GM12874 (cell line): ENCODE measurements at regions not wholly inside any gene's neighbourhood (a gene's known extent, or its start where the extent isn't known, plus 50 kb on each side); places are given as distances from the start of the nearest gene placed in this dataset.

Source experiments
- TF ChIP-seq, protein P1 (sequence below): IDR thresholded peaks from 2 replicates; pipeline ENCODE4 v1.5.1; 2011; ENCODE audit warnings: low read depth, mild to moderate bottlenecking, control low read depth, low read length, moderate library complexity; ENCODE audit not compliant: insufficient read depth

DNA sequence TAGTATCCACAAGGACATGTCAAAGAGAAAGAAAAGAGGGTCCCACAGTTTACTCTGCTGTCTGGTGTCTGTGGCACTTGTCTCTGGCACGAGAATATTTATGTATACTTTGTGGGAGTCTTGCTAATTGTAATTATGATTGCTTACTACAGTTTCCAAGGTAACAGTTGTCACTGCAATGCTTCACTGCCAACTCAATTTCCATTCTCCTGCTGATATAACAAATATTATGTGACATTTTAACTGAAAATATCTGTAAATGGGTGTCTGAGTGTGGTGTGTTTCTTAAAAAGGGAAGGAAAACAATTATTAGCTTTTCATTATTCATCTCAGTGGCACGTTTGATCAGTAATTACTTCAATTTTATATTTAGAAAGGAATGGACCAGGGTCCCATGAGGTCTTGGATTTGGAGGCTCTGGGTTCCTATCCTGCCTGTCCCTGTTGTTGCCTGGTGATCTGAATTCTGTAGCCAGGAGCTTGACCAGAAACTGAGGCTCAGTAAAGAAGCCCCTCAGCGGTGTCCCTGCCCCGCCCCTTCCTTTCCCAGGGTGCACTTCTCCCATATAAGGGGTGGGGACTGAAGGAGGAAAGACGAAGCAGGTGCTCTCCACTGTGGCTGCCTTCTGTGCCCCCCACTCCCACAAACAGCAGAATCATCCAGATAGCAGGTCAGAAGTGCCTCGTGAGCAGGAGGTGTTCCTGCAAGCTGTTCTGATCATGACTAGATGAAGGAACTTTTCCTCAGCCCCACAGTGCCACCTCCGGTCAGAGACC is 137.3 kb upstream of the KIF2A start:
- TF ChIP-seq, protein P1, sequence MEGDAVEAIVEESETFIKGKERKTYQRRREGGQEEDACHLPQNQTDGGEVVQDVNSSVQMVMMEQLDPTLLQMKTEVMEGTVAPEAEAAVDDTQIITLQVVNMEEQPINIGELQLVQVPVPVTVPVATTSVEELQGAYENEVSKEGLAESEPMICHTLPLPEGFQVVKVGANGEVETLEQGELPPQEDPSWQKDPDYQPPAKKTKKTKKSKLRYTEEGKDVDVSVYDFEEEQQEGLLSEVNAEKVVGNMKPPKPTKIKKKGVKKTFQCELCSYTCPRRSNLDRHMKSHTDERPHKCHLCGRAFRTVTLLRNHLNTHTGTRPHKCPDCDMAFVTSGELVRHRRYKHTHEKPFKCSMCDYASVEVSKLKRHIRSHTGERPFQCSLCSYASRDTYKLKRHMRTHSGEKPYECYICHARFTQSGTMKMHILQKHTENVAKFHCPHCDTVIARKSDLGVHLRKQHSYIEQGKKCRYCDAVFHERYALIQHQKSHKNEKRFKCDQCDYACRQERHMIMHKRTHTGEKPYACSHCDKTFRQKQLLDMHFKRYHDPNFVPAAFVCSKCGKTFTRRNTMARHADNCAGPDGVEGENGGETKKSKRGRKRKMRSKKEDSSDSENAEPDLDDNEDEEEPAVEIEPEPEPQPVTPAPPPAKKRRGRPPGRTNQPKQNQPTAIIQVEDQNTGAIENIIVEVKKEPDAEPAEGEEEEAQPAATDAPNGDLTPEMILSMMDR = no peak

DNA sequence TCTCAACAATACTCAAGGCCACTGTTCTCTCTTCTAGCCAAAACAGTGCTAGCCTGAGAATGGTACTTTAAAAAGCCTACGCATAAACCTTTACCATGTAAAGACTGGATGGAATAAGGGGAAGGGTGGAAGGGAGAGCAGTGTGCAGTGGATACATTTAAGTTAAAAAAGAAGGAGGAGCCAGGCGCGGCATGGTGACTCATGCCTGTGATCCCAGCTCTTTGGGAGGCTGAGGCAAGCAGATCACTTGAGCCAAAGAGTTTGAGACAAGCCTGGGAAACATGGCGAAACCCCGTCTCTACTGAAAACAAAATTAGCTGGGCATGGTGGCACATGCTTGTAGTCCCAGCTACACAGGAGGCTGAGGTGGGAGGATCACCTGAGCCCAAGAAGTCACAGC is 127.7 kb upstream of the KIF2A start:
- TF ChIP-seq, protein P1 = no peak

DNA sequence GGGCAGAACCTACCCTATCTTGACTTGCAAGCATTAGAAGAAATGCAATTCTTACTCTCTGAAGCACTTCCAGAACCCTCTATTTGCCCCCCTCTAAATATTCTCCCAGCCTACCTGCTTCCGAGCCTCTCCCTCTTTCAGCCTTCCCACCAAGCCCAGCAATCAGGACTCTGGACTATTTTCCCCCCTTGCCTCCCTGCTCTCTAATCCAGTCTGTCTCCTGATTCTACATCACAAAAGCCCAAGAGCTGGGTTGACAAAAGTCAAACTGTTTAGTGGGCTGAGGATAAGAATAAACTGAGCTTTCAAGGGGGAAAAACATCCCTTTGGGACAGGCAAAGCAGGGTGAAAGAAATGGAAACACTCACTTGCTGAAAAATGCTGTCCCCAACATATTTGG is 123.2 kb upstream of the KIF2A start:
- TF ChIP-seq, protein P1 = no peak

DNA sequence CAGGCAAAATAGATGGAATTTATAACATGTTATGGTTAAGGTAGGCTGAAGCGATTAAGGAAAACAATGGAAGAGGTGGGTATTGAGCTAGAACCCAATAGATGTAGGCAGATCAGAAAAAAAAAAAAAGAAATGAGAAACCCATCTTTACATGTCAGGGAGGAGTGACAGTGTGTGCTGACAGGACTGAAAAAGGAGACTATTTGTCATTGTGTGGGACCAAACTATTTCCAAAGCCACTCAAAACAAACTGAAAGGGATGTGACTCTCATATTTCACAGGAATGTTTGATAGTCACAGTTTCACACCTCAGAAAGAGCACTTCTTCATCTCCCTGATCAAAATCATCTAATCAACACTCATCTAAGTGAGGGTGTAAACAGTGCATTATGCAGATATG is 122.3 kb upstream of the KIF2A start:
- TF ChIP-seq, protein P1 = no peak

DNA sequence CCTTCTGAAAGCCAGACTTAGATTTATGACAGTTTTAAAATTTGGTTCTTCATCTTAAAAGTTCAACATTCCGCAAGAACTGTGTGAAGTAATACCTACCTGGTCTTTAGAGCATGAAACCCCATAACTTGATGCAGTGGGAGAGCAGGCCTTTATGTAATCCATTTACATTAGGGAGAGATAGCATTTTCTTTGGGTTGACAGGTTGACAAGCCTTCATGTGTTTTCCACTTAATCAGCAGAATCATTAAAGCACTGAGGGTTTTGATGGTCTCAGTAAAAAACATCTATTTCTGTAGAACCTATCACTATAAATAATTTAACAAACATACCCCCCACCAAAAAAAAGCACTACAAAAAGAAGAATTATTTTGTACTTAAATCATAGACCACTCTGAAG is 121.6 kb upstream of the KIF2A start:
- TF ChIP-seq, protein P1 = no peak

DNA sequence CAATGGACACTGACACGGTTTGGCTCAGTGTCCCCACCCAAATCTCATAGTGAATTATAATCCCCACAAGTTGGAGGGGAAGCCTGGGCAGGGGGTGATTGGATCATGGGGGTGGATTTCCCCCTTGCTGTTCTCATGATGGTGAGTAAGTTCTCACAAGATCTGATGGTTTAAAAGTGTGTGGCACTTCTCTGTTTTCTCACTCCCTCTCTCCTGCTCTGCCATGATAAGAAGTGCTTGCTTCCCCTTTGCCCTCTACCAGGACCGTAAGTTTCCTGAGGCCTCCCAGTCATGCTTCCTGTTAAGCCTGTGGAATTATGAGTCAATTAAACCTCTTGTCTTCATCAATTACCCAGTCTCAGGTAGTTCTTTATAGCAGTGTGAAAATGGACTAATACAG is 115.8 kb upstream of the KIF2A start:
- TF ChIP-seq, protein P1 = no peak

DNA sequence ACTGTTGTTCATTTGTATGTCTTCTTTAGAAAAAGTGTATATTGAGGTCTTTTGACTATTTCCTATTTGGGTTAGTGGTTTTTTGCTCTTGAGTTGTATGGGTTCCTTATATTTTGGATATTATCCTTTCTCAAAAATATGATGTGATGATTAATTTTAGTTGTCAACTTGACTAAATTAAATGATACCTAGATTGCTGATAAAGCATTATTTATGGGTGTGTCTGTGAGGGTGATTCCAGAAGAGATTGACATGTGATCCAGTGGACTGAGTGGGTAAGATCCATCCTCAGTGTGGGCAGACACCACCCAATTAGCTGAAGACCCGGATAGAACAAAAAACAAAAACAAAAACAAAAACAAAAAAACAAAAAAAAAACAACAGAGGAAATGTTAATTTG is 115.1 kb upstream of the KIF2A start:
- TF ChIP-seq, protein P1 = no peak

DNA sequence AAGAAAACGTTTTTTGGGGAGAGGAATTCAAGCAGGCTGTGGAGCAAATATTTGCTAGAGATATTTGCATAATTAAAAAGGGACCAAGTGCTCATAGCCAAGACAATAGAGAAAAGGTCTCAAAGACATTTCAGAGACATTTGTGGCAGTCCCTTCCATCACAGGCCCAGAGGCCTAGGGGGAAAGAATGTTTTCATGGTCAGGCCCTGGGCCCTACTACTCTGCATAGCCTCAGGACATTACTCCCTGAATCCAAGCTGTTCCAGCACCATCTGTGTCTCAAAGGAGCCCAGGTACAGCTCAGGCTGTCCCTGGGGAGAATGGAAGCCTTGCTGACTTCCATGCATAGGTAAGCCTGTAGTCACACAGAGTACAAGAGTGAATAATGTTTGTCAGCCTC is 113.0 kb upstream of the KIF2A start:
- TF ChIP-seq, protein P1 = no peak
